OCI-LY1 (cell line): ENCODE measurements at regions not wholly inside any gene's neighbourhood (a gene's known extent, or its start where the extent isn't known, plus 50 kb on each side); places are given as distances from the start of the nearest gene placed in this dataset.

Experiments used
- CTCF ChIP-seq: fragments of 200-600 bp; sonication (generic), shearing (Covaris generic); IDR thresholded peaks from 2 replicates; pipeline ENCODE4 v1.5.1; 2017; ENCODE audit warnings: mild to moderate bottlenecking, antibody characterized with exemption, low read length, moderate library complexity, mixed read lengths
- EZH2 ChIP-seq: fragments of 200-600 bp; sonication (generic), shearing (Covaris generic); IDR thresholded peaks from 2 replicates; pipeline ENCODE4 v1.8.0; 2017; ENCODE audit warnings: borderline replicate concordance, mixed run types, mild to moderate bottlenecking, antibody characterized with exemption, low read length, moderate library complexity, mixed read lengths

GRCh38 chr12:47481041-47481440, 224.8 kb downstream of the RPAP3 start:
- no peak for TF ChIP-seq CTCF
- no peak for TF ChIP-seq EZH2
